HG02588 (cell line): ENCODE measurements at regions not wholly inside any gene's neighbourhood (a gene's known extent, or its start where the extent isn't known, plus 50 kb on each side); places are given as distances from the start of the nearest gene placed in this dataset.
"Not testable (repeated sequence)": the region's sequence is repeated elsewhere in the genome, so short reads cannot be mapped to it uniquely, and the experiment has no call there.

ENCODE experiments used
- ATAC-seq: cut with Tn5 transposase; IDR thresholded peaks from one replicate; pipeline ENCODE4 v1.9.1; 2021; ENCODE audit warnings: mild to moderate bottlenecking, moderate library complexity; ENCODE audit not compliant: unreplicated experiment

DNA sequence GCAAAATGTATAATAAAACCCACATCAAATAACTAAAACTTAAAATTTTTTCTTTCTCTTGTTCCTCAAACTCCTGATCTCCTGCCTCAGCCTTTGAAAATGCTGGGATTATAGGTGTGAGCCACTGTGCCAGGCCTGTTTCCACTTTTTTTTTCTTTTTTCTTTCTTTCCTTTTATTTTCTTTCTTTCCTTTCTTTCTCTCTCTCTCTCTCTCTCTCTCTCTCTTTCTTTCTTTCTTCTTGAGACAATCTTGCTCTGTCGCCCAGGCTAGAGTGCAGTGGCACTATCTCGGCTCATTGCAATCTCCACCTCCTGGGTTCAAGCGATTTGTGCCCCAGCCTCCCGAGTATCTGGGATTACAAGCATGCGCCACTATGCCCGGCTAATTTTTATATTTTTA, 164.6 kb downstream of the OR2B2 start:
- no peak for ATAC-seq

DNA sequence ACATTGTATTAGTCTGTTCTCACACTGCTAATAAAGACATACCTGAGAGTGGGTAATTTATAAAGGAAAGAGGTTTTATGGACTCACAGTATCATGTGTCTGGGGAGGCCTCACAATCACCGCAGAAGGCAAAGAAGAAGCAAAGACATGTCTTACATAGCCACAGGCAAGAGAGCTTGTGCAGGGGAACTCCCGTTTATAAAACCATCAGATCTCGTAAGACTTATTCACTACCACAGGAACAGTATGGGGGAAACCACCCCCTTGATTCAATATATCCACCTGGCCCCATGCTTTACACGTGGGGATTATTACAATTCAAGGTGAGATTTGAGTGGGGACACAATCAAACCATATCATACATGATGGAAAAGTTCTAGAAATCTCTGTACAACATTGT, 165.3 kb downstream of the OR2B2 start:
- ATAC-seq, result not testable (repeated sequence)

DNA sequence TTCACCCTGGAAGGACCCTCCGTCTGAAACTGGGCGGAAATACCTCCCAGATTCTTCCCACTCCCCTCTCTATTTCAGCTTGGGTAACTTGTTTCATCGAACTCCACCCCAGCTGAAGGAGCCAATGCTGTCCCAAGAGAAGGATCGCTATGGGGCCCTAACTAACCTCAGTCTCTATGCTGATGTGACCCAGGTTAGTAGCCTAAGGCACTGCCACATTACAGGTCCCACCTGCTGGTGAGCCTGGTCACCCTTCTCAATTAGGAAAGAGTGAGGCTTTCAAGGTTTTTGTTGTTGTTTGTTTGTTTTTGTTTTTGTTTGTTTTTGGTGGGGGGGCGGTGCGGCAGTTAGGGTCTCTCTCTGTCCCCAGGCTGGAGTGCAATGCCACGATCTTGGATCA, 168.4 kb downstream of the OR2B2 start:
- no peak for ATAC-seq

DNA sequence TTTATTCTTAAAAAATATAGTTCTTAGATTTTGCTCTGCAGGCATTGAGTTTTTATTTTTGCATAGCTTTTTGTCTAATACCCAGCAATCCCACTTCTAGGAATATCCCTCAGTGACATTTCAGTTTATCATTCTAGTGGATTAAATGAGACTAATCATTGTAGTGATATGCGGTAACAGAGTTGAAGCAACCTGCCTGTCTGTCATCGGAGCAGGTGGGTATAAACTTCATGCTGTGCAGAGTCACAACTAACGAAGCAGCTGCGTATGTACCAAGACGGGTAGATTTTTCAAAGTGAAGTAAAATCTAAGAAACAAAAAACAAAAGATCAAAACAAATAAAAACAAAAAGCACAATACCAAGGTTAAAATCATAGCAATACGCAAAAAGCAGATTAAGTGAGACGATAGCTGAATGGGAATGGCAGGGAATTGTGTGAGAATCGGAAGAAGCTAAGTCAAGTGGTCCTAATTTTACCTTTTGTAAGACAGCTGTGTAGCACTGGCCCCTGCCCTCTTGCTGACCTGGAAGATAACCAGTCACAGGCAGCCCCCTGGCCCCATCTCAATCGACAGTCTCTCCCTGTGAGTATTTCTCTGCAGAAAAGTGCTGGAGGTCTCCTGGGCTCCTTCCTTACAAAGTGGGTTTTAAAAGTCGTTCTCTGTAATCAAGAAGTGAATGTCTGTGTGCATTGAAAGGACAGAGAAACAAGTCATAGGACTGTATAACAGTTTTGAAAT, 169.2 kb downstream of the OR2B2 start:
- no peak for ATAC-seq

DNA sequence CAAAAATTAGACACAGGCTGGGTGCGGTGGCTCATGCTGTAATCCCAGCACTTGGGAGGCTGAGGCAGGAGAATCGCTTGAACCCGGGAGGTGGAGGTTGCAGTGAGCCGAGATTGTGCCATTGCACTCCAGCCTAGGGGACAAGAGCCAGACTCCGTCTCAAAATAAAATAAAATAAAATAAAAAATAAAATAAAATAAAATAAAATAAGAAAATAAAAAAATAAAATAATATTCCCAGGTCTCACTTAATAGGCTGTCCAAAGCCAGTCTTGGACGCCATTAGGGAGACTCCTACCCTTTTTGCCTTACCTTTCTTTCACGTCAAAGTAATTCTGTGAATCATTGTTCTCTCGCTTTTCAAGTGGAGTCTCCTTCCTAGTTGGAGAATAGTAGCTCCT, 172.3 kb downstream of the OR2B2 start:
- ATAC-seq, result not testable (repeated sequence)

DNA sequence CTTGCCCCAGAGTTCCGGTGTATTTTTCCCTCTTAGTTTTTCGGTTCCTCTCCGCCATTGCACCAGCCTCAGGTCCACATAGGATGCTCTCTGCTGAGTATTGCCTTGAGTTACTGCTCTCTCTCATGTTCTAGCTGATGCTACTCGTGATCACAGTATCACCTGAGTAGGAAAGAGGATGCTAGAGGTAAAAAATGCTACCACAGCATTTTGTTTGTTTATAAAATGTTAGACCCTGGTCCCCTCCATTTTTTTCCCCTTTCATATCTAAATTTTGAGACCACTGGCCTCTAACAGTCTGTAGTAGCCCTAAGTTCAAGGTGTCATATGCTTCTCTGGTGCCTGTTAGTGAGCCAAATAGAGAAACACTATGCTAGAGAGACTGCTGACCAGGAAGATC, 175.5 kb downstream of the OR2B2 start:
- ATAC-seq, result no peak

DNA sequence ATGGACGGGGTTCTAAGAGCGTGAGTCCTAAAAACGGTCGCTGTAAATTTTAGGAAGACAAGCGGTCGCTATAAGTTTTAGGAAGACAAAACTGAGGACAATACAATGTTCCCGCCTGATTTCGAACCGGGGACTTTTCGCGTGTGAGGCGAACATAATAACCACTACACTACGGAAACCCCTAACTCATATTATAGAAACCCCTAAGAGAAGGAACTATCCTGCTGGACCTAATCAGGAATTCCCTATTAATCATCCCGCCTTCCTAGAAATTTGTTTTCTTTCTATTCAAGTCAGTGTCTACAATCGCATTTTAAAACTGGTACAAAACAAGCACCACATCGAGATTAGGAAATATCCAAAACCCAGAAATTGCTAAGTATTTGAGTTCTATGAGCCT, 183.8 kb downstream of the OR2B2 start:
- no peak for ATAC-seq

DNA sequence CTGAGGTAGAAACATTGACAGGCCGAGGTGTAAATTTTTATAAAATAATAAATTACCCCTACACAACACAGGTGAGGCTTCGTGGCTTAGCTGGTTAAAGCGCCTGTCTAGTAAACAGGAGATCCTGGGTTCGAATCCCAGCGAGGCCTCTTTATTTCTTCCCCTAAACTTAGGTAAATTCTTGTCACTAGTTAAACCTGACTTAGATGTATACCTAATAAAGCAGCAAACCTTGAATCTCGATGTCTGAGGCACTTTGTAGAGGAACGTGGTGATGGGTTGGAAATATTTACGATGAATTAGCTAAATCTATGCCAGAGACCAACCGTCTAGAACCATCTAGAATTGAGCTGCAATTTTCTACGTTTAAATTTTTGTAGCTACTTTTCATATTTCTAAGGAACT, 185.6 kb downstream of the OR2B2 start:
- no peak for ATAC-seq

DNA sequence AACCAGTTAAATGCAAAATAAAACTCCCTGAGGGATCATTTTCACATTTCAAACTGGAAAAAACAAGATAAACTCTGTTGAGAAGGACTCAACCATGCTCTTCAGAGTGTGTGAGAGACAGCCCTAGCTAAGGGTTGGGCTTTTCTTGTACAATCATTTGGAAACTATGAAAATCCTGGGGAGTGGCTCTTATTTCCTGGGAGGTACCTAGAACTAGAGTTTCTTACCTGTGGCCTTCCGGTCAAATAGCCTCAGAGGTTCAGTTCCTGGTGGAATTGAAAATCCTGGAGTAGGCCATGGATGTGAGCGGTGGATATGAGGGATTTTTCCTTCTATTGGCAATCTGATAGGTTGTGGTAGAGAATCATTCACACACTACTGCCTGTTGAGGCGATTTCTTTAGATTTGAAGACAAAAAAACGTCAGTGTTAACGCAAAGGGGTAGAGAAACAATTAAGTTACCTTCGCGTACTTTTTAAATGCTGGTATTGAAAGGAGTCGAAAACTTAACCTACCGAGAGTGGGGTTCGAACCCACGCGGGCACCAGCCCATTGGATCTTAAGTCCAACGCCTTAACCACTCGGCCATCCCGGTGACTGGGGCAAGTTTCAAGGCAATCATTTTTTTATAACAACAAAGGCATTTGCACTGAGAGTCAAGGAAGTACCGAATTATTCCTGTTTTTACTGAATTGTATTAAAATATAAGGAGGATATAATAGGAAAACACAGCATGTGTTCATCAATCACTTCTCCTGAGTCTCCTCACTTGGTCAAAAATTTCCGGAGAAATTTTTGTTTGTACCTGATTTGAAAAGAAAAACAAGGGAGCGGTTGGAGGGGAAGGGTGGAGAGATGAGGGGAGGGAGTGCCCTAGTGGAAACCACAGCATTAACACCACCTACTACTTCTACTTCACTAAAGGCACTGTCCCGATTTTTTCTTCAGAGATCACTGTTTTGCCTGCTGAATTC, 191.3 kb downstream of the OR2B2 start:
- ATAC-seq, result no peak

DNA sequence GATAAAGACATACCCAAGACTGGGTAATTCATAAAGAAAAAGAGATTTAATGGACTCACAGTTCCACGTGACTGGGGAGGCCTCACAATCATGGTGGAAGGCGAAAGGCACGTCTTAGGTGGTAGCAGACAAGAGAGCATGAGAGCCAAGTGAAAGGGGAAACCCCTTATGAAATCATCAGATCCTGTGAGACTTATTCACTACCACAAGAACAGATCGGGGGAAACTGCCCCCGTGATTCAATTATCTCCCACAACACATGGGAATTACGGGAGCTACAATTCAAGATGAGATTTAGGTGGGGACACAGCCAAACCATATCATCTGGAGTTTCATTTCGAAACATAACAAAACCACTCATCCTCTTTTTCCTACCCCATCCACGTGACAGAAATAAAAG, 193.2 kb downstream of the OR2B2 start:
- not testable (repeated sequence) for ATAC-seq

DNA sequence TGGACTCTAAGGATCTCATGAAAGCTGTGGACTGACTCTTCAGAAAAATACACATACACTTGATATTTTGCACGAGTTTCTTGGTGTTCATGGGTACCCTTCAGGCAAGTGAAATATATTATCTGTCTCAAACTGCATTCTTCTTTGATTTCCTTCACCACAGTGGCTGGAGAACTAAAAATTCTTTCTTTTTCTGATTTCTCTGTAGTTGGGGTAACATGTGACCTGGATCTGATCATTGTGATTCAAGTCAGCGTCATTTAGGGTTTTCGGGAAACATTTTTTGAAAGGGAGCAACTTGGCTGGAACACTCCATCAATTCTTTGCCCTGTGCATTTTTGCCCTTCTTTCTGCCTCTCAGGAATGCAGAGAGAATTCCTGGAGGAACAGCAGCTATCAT, 205.8 kb downstream of the OR2B2 start:
- no peak for ATAC-seq

DNA sequence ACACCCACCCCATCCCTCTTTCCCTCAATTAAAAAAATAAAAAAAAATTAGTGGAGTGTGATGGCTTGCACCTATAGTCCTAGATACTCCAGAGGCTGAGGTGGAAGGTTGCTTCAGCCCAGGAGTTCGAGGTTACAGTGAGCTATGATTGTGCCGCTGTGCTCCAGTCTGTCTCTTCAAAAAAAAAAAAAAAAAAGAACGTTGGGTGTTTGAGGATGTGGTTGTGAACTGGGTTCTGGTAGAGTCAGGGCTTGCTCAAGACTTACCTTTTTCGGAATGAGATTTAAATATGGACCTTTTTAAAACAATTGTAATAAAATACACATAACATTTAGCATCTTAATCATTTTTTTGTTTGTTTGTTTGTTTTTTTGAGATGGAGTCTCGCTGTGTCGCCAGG, 211.9 kb downstream of the OR2B2 start:
- ATAC-seq, result no peak

DNA sequence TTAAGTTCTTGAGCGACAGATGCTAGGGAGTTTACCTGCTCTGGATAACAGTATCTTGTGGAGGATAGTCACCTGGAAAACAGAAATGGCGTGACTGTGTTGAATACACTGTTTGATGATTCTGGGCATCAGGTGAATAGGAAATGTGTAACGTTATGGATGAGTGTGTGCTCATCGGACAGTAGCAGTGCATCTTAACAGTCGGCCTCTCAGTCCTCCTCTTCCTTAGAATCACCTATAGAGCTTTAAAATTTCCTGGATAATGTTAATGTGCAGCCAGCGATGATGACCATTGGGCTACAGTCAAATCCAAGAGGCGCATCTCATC, 217.7 kb downstream of the OR2B2 start:
- no peak for ATAC-seq

DNA sequence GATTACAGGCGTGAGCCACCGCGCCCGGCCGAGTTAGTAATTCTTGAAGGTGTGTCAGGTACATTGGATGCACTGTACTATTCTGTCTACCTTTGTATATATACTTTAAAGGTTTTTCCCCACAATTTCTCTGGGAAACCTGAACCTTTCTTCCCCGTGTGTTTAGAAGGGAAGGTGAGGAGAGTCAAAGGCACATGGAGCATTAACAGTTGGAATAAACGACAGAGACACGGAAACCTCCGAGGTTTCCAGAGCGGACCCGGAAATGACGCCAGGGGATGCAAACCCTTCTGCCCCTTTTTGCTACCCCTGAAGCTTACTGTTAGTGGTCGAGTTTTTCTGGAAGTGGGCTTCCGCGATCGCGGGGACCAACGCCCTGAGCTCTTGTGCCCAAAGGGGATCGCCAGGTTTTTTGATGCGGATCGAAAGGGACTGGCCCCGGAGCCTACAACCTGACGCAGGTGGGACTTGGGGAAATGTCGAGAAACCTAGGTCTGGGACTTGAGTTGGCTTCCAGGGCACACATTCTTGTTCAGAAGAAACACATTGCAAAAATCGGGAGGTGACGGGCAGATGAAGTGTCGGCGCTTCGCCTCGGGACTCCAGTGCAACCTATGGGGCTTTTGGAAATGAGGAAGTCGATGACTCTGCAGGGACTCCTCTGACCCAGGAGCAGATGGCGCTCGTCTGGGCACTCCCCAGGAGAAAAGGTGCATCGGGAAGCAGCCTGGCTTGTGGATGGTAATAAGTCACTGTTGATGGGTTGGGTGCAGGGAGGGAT, 218.2 kb downstream of the OR2B2 start:
- ATAC-seq, result no peak

DNA sequence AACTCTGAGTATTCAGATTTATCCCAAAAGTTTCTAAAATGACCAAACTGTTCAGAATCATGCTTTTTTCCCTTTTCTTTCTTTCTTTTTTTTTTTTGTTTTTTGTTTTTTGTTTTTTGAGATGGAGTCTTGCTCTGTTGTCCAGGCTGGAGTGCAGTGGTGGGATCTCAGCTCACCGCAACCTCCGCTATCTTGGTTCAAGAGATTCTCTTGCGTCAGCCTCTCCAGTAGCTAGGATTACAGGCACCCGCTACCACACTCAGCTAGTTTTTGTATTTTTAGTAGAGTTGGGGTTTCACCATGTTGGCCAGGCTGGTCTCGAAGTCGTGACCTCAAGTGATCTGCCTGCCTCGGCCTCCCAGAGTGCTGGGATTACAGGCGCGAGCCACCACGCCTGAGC, 219.2 kb upstream of the ZNF184 start:
- not testable (repeated sequence) for ATAC-seq

DNA sequence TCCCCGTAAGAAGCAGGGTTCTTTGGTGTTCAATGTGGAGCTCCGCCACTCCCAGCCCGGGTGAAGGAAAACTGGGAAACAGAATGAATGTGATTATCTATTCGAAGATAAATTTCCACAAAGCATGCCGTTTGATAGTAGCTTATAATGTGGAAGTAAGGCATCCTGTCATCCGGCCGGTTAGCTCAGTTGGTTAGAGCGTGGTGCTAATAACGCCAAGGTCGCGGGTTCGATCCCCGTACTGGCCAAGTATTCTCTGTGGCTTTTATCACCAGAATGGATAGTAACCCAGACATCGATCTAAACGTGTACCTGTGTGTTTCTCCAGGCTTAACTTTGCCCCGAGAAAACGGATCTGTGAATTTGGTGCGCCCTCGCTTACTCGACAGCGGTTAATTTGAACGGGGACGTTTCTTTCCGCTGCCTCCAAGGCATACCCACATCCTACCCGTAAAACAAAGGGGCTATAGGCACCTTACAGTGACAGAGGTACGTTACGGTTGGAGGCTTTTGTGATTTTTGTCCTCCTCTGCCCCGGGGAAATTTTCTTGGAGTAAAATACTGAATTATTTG, 215.2 kb upstream of the ZNF184 start:
- peak; percentile 60 for ATAC-seq

DNA sequence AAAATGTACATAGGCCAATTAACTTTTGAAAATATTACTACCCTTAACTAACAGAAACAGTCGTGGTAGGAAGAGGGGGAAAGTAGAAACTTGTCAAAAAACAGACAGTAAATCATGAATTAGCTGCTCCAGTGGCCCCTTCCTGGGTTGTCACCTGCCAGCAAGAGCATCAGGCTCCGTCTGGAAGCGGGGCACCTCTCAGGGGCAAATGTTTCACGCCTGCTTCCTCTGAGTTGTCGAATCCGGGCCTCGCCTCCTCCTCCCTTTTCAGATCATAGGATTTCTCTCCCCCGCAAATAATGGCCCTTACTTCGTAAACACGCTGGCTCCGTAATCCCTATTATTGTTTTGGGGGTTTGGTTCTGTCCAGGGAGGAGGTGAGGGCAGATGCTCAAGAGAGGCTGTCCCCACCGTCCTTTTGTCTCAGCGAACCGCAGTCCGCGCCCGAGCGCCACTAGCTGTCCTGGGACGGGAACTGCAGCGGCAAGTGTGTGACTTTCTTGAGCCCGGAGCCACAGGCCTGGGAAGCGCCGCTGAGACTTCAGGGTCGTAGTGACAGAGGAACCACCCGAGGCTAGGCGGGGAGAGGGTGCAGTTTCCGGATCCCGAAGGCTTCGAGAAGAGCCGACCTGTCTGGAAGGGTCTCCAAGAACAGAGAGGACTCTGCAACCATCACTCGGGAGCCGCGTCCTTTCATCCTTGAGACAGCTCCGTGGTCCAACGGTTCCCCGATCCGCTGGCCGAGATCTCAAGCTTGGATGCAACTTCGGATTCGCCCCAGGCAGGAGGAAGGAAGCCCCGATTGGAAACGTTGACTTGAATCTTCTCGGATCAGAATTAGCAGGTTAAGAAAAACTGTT, 214.5 kb upstream of the ZNF184 start:
- ATAC-seq, result peak; percentile 56

DNA sequence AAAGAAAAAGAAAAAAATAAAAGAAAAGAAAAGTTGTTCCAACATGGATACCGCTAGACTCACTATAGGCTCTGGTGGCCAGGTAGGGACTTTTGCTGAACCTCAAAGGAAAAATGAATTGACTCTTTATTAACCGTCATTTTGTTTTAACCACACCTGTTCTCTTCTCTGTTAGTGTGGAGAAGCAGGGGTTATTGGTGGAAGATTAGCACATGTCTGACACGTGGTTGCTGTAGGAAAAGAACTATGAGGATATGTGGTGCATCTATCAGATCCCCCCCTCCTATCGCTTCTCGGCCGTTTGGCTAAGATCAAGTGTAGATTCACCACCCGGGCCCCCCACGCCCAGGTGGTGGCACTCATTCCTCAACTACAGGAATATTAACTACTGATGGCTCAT, 212.4 kb upstream of the ZNF184 start:
- ATAC-seq, result no peak

DNA sequence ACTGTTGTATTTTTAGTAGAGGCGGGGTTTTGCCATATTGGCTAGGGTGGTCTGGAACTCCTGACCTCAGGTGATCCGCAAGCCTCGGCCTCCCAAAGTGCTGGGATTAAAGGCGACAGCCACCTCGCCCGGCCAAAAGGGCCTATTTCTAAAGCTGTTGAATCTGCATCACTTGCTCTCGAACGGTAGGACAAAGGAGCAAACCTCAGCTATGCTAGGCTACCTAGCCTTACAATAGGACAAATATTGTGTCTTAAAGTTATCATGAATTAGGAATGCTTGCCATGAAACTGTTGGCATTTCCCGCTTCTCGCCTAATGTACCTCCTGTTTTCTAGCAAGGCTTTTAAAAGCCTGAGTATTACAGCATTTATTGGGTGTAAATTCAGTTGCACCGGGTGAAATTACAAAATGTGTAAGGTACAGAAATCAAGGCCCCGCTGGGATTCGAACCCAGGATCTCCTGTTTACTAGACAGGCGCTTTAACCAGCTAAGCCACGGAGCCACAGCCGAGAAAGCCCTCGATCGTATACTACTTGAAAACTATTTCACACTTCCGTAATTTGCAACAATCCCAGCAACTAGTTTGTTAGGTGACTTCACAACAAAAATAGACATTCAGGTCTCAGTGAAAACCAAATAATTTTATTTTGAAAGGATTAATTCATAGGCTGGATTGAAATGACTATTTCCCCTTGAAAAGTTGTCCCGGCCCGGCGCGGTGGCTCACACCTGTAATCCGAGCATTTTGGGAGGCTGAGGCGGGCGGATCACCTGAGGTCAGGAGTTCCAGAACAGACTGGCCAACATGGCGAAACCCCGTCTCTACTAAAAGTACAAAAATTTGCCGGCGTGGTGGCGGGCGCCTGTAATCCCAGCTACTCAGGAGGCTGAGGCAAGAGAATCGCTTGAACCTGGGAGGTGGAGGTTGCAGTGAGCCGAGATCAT, 211.6 kb upstream of the ZNF184 start:
- ATAC-seq, result no peak
